D721Med (cell line): ENCODE measurements at regions not wholly inside any gene's neighbourhood (a gene's known extent, or its start where the extent isn't known, plus 50 kb on each side); places are given as distances from the start of the nearest gene placed in this dataset.

Source experiments
- DNase-seq: peaks from one replicate; pipeline ENCODE4 v3.0.0; 2011; ENCODE audit warnings: low spot score; ENCODE audit not compliant: insufficient read length
- FAIRE-seq: peaks from 2 replicates; lab custom pipeline; 2011; peaks lifted over from hg19 to GRCh38; lab: Jason Lieb, UNC
- TF ChIP-seq, protein P1 (sequence below): IDR thresholded peaks from 2 replicates; pipeline ENCODE4 v1.5.1; 2012; ENCODE audit warnings: mild to moderate bottlenecking, control low read depth; ENCODE audit not compliant: insufficient read depth; ENCODE audit errors: missing control alignments

DNA sequence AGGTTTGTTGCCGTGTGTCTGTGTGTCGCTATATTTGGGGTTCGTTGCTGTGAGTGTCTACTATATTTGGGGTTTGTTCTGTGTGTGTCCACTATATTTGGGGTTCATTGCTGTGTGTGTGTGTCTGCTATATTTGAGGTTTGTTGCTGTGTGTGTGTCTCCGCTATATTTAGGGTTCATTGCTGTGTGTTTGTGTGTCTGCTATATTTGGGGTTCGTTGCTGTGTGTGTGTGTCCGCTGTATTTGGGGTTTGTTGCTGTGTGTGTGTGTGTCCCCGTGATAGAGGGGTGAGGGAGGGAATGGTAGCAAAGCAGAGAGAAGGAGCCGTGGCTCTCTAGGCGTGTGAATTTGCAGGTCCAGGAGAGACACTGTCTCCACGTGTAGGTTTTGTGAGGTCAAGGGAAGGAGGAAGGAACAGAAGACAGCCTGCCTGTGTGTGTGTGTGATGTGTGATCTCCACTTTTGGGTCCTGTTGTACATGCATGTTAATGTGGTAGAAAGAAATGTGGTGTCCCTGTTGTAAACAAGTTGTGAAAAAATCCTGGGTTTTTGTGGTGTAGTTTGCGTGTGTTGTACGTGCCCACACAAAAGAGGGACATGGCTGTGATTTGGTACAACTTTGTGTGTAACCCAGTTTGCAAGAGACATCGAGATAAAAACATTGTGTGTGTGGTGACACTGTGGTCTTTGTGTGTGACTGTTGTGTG lies 56.3 kb upstream of the ECE1 start:
- no peak for FAIRE-seq
- DNase-seq = no peak
- TF ChIP-seq, protein P1, sequence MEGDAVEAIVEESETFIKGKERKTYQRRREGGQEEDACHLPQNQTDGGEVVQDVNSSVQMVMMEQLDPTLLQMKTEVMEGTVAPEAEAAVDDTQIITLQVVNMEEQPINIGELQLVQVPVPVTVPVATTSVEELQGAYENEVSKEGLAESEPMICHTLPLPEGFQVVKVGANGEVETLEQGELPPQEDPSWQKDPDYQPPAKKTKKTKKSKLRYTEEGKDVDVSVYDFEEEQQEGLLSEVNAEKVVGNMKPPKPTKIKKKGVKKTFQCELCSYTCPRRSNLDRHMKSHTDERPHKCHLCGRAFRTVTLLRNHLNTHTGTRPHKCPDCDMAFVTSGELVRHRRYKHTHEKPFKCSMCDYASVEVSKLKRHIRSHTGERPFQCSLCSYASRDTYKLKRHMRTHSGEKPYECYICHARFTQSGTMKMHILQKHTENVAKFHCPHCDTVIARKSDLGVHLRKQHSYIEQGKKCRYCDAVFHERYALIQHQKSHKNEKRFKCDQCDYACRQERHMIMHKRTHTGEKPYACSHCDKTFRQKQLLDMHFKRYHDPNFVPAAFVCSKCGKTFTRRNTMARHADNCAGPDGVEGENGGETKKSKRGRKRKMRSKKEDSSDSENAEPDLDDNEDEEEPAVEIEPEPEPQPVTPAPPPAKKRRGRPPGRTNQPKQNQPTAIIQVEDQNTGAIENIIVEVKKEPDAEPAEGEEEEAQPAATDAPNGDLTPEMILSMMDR = no peak

DNA sequence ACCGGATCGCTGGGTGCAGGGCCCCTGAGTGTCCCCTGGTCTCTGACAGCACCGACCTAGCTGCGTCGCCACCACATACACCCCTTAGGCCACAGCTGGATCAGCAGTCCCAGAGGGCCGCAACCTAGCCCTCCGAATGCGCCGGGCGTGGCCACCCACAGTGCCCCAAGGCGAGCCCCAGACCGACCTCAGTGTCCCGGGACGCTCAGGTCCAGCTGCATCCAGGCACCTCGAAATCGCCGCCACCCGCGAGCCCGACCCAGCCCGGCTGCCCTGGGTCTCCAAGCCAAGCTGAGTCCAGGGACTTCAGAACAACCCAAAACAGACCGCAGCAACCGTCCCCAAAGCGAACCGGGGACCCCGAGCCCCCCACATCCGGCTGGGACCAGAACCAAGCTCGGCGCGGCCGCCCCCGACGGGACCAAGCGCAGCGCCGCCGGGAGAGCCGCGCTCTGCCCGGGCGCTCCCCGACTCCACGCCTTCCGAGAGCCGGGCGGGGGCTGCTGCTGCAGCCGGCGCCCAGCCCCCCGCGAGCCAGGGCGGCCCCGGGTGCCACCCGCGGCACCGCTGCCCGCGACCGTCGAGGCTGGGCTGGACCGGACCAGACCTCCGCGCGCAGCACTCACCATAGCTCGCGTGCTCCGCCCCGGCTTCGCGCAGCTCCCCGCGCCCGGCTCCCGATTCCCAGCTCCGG lies 54.6 kb upstream of the ECE1 start:
- DNase-seq (no peak), FAIRE-seq (no peak)
- TF ChIP-seq, protein P1 = no peak

DNA sequence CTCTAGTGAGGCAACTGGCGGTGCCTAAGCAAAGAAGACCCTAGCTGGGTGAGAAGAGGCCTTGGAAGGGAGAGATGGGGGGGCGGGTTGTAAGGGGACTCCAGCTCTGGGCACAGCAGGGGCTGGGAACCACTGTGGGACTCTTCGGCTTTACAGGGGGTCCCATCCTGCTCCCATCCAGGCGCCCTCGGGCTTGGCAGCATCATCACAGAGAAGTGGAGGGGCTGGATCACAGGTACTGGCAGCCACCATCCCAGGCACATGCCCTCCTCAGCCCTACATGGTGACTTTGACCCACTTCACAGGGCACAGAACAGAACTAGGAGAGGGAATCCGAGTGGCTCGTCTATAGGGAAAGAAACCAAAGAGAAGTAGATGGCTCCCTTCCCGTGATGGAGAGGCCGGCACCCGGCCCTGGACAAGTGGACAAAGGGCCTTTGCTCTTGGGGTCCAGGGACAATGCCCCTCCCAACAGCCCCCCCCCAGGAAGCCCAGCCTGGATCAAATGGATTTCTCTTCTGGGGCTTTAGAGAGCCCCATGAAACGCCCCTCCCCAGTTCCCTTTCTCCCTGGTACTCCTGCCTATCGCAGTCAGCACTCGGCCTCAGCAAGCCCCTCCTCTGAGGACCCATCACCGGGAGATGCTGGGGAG lies 54.0 kb upstream of the ECE1 start:
- no peak for FAIRE-seq
- no peak for DNase-seq
- TF ChIP-seq, protein P1 = no peak

GRCh38 chr1:21342961-21343838 lies 52.9 kb upstream of the ECE1 start:
- FAIRE-seq (no peak), DNase-seq (no peak)
- TF ChIP-seq, protein P1 = no peak

GRCh38 chr1:21341517-21342078 lies 51.3 kb upstream of the ECE1 start:
- DNase-seq = no peak
- FAIRE-seq = no peak

DNA sequence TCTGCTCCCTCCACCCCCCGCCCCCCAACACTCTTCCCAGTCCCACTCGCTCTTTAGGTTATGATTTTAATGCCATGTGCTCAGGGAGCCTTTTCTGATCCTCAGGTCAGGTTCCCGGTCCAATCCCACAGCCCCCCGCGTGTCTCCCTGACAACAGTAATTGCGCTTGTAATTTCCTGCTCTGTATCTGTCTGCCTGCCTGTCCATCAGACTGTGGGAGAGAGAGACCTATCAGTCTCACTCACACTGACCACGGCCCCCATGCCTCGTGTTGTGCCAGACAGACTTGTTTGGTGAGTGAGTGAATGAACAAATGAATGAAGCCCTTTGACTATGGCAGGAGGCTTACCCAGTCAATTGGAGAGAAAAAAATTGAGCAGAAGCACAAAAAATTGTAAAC lies 50.8 kb upstream of the ECE1 start:
- DNase-seq = no peak

More at GRCh38 chr1:21341517-21342078, 51.3 kb upstream of the ECE1 start:
- TF ChIP-seq, protein P1 = no peak

More for the DNA sequence above, 50.8 kb upstream of the ECE1 start:
- FAIRE-seq = no peak
- TF ChIP-seq, protein P1 = no peak
